PFSK-1 (cell line): ENCODE measurements at regions not wholly inside any gene's neighbourhood (a gene's known extent, or its start where the extent isn't known, plus 50 kb on each side); places are given as distances from the start of the nearest gene placed in this dataset.

Source experiments
- FOXP2 ChIP-seq: optimal IDR thresholded peaks from 2 replicates; pipeline ENCODE3; 2011; ENCODE audit warnings: borderline replicate concordance, control low read depth, inconsistent platforms; ENCODE audit not compliant: insufficient read depth; ENCODE audit errors: extremely low read length, extremely low read depth
- POLR2AphosphoS5 ChIP-seq: IDR thresholded peaks from 2 replicates; pipeline ENCODE4 v1.6.1; 2012; ENCODE audit warnings: low read depth, mild to moderate bottlenecking, control low read depth, low read length, moderate library complexity
- SIN3A ChIP-seq: IDR thresholded peaks from 2 replicates; pipeline ENCODE4 v1.6.1; 2012; ENCODE audit warnings: mild to moderate bottlenecking, low read length, moderate library complexity, borderline replicate concordance; ENCODE audit not compliant: insufficient read depth
- TAF1 ChIP-seq: IDR thresholded peaks from 2 replicates; pipeline ENCODE4 v1.6.1; 2012; ENCODE audit warnings: low read length, control low read depth, borderline replicate concordance; ENCODE audit not compliant: insufficient read depth
- TF ChIP-seq, protein P1 (sequence below), 2 experiments: IDR thresholded peaks; 2 replicates each; pipeline versions ENCODE4 v1.6.1 to v1.8.0; 2011 to 2012; ENCODE audit warnings: low read depth in 2 of 2, low read length in 2 of 2, control low read depth in 1 of 2, inconsistent platforms in 1 of 2, mild to moderate bottlenecking in 1 of 2, moderate library complexity in 1 of 2; ENCODE audit not compliant: insufficient read depth in 1 of 2

DNA sequence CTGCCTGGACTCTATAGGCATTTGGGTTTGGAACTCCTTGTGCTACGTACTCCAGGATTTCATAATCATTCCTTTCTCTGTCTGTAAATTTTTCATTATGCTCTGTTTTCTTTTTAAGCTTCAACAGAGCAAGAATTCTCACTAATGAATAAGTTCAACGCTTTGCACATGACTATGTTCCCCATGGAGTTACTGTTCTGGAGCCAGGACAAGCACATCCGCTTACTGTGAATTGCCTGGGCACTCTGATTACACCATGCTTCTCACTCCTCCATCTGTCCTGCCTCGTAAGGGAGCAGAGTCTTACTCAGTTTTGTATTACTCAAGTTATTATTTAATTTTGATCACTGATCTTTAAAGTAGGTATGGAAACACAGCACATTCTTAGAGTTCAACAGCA lies 472.7 kb downstream of the RAP2B start:
- no peak for TF ChIP-seq POLR2AphosphoS5
- TF ChIP-seq, protein P1, sequence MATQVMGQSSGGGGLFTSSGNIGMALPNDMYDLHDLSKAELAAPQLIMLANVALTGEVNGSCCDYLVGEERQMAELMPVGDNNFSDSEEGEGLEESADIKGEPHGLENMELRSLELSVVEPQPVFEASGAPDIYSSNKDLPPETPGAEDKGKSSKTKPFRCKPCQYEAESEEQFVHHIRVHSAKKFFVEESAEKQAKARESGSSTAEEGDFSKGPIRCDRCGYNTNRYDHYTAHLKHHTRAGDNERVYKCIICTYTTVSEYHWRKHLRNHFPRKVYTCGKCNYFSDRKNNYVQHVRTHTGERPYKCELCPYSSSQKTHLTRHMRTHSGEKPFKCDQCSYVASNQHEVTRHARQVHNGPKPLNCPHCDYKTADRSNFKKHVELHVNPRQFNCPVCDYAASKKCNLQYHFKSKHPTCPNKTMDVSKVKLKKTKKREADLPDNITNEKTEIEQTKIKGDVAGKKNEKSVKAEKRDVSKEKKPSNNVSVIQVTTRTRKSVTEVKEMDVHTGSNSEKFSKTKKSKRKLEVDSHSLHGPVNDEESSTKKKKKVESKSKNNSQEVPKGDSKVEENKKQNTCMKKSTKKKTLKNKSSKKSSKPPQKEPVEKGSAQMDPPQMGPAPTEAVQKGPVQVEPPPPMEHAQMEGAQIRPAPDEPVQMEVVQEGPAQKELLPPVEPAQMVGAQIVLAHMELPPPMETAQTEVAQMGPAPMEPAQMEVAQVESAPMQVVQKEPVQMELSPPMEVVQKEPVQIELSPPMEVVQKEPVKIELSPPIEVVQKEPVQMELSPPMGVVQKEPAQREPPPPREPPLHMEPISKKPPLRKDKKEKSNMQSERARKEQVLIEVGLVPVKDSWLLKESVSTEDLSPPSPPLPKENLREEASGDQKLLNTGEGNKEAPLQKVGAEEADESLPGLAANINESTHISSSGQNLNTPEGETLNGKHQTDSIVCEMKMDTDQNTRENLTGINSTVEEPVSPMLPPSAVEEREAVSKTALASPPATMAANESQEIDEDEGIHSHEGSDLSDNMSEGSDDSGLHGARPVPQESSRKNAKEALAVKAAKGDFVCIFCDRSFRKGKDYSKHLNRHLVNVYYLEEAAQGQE (IDR thresholded peaks at IDR 0.05; ENCODE audit: insufficient read depth in 1 of 2, low read depth in 2 of 2, low read length in 2 of 2) = no peak
- no peak for TF ChIP-seq TAF1
- TF ChIP-seq SIN3A = no peak
- no peak for TF ChIP-seq FOXP2
